ENCODE measurements at regions not wholly inside any gene's neighbourhood (a gene's known extent, or its start where the extent isn't known, plus 50 kb on each side); places are given as distances from the start of the nearest gene placed in this dataset.

- DNase-seq (ENCODE audit: low spot score) = no peak
Observed at GRCh38 chr2:129707800-129708199, 271.7 kb upstream of the RAB6C start.

- no peak for DNase-seq (ENCODE audit: low spot score)
Observed at GRCh38 chr2:129708221-129708967, 271.1 kb upstream of the RAB6C start.

GRCh38 chr2:129709001-129709955 lies 270.2 kb upstream of the RAB6C start:
- no peak for DNase-seq (ENCODE audit: low spot score)

GRCh38 chr2:129709956-129710598 lies 269.4 kb upstream of the RAB6C start:
- DNase-seq (ENCODE audit: low spot score) = no peak

GRCh38 chr2:129710670-129711495 lies 268.6 kb upstream of the RAB6C start:
- DNase-seq (ENCODE audit: low spot score) = no peak

DNA sequence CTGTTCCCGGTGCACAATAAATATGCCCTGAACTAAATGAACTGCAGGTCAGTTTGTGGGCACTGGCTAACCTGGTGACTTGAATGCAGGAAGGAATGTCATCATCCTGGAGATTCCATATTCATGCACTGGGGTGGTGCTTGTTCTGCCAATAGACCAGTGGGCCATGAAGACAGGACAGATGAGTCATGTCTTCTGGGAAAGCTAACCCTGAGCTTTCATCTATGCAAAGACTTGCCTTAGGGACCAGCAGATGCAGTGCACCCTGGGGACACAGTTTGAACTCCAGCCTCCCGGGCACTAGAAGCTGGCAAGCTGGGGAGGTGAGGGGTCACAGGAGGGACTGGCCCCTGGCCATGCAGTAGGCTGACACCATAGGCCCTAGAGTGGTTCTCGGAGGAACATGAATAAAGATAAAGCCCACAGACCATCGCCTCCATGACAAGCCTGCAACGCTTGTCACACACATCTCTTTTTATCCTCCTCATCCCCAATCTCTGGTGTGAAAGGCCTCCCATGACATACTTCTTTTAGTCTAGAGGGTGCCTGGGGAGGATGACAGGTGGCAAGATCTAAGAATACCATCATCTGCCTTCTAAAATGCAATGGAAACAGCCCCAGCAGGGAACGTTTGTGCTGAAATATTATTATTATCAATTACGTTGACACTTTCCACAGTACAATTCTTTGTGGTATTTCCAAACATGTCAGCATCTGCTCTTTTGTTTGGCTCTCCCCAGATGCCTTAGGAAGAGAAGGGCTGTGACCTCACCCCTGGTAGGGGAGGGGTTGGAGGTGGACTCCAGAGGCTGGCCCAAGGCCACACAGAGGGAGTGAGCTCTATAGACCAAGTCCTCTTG lies 267.4 kb upstream of the RAB6C start:
- DNase-seq (ENCODE audit: low spot score) = no peak

GRCh38 chr2:129712676-129712985 lies 266.8 kb upstream of the RAB6C start:
- no peak for DNase-seq (ENCODE audit: low spot score)

- no peak for DNase-seq (ENCODE audit: low spot score)
Observed at GRCh38 chr2:129713337-129713736, 266.1 kb upstream of the RAB6C start.

GRCh38 chr2:129716781-129717559 lies 262.5 kb upstream of the RAB6C start:
- DNase-seq (ENCODE audit: low spot score) = no peak

DNA sequence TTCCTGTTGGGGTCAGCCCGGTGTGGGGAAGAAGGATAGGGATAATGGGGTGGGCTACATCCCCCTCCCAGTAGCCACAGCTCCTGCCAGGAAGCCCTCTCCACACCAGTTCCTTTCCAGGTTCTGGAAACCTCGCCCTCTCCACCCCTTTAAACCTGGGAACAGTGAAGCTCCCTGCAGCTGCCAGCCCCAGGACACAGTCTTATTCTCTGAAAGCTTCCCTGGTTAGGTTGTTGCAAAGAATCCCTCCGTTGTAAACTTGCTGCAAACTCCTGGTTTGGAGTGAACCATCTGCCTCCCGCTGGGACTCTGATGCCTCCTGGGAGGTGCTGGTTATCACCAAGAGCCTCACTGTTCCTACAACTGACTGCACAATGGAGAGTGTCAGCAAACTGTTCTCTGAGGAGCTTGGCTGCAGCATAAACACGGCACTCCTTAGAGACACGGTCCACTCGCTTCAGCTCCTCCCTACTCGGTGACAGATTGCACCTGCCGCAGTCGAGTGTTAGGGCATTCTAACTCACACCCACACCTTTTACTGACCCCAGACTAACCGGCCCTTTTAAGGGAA lies 261.8 kb upstream of the RAB6C start:
- DNase-seq (ENCODE audit: low spot score) = no peak

GRCh38 chr2:129719335-129719734 lies 260.1 kb upstream of the RAB6C start:
- DNase-seq (ENCODE audit: low spot score) = no peak

DNA sequence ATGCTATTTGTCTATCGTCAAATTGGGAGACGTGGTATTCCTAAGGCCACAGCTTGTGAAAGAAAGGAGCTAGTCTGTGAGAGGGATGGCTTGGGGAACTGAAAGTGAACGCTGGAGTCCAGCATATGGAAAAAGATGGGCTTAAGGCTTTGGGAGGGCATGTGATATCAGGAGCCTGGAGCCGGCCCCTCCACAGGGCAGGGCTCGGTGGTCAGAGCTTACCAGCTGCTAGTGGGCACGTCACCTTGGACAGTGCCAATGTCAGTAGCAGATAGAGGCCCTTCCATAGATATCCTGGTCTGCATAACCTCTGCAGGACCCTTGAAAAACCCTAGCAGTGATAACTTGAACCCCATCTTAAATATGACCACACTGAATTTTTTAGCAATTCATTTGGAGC lies 259.1 kb upstream of the RAB6C start:
- no peak for DNase-seq (ENCODE audit: low spot score)

DNA sequence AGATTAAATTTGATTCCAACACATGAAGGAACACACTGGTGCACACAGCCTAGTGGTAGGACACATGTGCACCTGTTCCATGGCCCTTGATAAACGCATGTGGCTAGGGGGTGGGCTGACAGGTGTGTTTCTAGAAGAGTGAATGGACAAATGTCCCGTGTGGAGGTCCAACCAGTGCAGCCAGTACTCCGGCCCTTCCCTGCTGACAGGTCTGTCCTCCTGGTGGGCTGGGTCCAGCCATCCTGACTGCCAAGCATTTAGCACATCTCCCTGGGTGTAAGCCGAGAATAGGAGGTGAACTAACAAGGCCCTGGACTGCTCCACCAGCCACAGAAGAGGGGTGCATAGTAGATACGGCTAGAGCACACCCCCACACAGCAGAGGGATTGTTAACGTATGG lies 258.7 kb upstream of the RAB6C start:
- no peak for DNase-seq (ENCODE audit: low spot score)

DNA sequence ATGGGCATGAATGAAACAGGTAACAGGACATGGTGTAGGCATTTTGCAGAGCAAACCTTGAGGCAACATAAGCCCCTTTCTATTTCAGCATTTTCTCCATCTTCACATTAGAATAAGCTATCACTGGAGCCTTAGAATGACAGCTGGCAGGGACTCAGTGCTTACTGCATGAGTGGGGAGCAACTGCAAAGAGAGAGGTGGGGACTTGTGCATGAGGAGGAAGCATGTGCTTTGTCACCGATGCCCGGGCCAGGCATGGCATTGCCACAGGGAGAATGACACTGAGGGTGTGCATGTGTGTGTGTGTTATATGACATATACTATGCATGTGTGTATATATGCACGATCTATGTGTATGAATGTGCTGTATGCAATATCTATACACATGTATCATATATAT lies 258.2 kb upstream of the RAB6C start:
- no peak for DNase-seq (ENCODE audit: low spot score)

DNA sequence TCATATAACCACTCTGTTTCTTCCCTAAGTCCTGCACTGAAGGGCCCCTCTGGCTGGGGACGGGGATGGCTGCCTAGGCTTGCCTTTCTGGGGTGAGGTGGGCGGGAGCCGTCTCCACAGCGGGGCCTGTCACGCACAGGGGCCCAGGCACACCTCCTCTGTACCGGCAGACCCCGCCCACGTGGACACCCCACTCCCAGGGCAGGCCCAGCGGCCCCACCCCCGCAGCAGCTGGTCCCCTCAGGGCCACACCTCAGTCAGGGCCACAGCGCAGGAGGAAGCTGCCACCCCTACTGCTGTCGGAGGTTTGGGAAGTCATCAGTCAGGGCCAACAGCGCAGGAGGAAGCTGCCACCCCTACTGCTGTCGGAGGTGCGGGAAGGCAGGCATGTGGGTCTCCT lies 257.6 kb upstream of the RAB6C start:
- no peak for DNase-seq (ENCODE audit: low spot score)

GRCh38 chr2:129722306-129723019 lies 257.0 kb upstream of the RAB6C start:
- DNase-seq (ENCODE audit: low spot score) = no peak

DNA sequence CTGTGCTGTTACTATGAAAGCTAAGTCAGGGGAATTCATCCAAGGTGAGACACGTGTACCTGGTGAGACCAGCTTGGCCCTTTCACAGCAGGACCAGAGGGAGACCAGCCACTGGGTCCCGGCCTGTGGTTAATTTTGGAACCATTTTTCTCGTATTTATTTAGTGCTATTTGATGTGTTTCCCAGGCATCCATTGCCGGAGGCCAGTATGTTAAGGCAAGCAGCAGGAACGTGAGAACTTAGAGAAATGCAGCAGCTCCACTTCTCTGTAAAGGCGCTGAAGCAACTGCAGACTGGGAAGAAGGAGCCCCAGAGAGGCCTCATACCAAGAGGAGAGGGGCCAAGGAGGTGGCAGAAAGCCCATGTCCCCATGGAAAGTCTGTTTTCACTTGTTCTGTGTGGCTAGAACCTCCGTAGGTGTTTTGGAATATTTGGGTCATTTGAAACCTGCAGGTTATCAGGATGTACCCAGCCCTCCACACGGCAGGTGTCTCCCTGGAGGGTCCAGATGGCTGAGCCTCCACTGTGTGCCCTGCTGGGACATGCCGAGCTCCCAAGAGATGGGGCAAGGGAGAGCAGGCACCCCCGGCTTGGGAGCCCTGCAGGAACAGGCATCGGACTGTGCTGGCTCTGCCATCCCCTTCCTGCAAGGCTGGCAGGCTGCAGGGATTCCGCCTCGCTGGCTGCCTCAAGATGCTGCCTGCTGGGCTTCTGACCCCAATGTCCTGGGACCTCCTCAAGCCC lies 256.0 kb upstream of the RAB6C start:
- DNase-seq (ENCODE audit: low spot score) = no peak

DNA sequence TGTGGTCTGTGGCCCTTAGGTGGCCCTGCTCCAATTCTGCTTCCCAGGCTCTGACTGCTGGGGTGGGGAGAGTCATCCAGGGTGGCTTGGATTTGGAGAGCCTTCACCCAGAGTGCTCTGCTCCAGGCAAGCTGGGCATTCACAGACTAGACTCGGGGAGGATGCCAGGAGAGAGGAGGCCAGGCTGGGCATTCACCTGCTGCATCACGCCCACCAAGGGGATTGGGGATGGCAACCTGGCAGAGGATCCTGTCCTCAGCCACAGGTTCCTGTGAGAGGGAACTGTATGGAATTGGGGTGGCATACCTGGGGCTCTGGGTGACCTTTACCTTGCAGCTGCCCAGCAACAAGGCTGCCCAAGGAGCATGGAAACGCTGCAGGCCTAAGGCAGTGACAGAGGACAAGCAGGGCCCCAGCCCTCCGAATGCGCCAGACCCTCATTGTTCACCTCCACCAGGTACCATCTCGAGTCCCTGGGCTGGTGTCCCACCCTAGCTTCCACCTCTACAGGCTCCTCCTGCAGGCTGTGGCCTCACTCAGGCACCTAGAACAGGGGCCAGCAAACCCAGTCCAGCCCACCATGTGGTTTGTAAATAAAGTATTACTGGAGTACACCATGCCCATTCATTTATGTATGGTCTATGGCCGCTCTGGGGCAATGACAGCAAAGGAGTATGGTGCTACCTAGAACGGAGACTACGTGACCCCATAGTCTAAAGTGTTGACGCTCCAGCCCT lies 255.3 kb upstream of the RAB6C start:
- DNase-seq (ENCODE audit: low spot score) = no peak
